Tibial nerve (tissue), 4 donors: ENCODE measurements at regions not wholly inside any gene's neighbourhood (a gene's known extent, or its start where the extent isn't known, plus 50 kb on each side); places are given as distances from the start of the nearest gene placed in this dataset.
A peak's percentile ranks its signal among the peaks of the same experiment; 100 is the strongest.

ENCODE experiments used
- DNase-seq, 2 donors: peaks; one replicate each; pipeline ENCODE4 v3.0.0-alpha.2; 2019; ENCODE audit warnings: low spot score in 2 of 2
- H3K27ac ChIP-seq, 4 donors: fragments of 200-600 bp; sonication (generic) in 3 of 4; one replicate each; pipeline ENCODE4 v1.5.1; 2017 to 2019; ENCODE audit warnings: mild to moderate bottlenecking in 1 of 4
- H3K27me3 ChIP-seq, 2 donors: fragments of 200-600 bp; sonication (generic) in 1 of 2; one replicate each; pipeline versions ENCODE4 v1.5.1 to v1.6.0; 2017 to 2019
- H3K36me3 ChIP-seq, 3 donors: fragments of 200-600 bp; sonication (generic); one replicate each; pipeline ENCODE4 v1.5.1; 2018 to 2019
- H3K4me1 ChIP-seq, 4 donors: fragments of 200-600 bp; sonication (generic) in 3 of 4; one replicate each; pipeline ENCODE4 v1.5.1; 2017 to 2019
- H3K4me3 ChIP-seq, 4 donors: fragments of 200-600 bp; sonication (generic) in 3 of 4; one replicate each; pipeline ENCODE4 v1.5.1; 2017 to 2019; ENCODE audit warnings: mild to moderate bottlenecking in 1 of 4, moderate library complexity in 1 of 4
- H3K9me3 ChIP-seq, 4 donors: fragments of 200-600 bp; sonication (generic) in 3 of 4; one replicate each; pipeline ENCODE4 v1.5.1; 2017 to 2019
- CTCF ChIP-seq, 5 experiments: fragments of 200-600 bp in 3 of 5; fragments of 450-650 bp in 2 of 5; sonication (generic) in 3 of 5; IDR thresholded peaks; one replicate each; pipeline ENCODE4 v1.5.1; 2016 to 2019; ENCODE audit warnings: antibody characterized with exemption in 5 of 5, mild to moderate bottlenecking in 3 of 5, moderate library complexity in 2 of 5
- EP300 ChIP-seq, 2 donors: sonication (generic); formaldehyde crosslinking; IDR thresholded peaks; one replicate each; pipeline ENCODE4 v1.6.1; 2017; ENCODE audit warnings: antibody characterized with exemption in 2 of 2, mild to moderate bottlenecking in 1 of 2
- POLR2A ChIP-seq, 2 donors: fragments of 450-650 bp; IDR thresholded peaks; one replicate each; pipeline ENCODE4 v1.6.1; 2017; ENCODE audit warnings: antibody characterized with exemption in 2 of 2, mild to moderate bottlenecking in 2 of 2, moderate library complexity in 2 of 2
- WGBS, 2 donors: methylation state at CpG; one replicate each; pipeline ENCODE4 v1.1.5; 2018; 5-methylcytosine and 5-hydroxymethylcytosine counted together

DNA sequence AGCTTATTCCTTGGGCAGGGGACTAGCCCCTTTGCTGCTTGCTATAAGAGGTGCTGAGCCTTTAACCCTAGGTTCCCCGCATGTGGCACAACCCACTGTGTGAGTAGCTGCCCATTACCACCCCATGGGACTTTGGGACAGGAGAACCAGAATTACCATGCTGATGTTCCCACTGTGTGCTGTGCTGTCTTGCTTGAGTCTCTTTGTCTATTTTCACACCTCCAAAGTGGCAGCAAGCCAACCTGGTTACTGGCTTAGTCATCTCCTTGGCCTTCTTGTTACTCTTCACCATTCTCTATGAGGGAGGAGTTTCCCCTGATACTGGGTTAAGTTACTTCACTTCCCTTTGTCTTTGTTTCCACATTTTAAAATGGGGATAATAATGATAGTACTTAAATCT, 73.4 kb upstream of the ETV6 start:
- WGBS, 2 donors = 100% methylated on average over 1 of the region's 1 CpG
- TF ChIP-seq EP300 (IDR thresholded peaks at IDR 0.05) = no peak
- TF ChIP-seq CTCF (IDR thresholded peaks at IDR 0.05) = no peak
- TF ChIP-seq POLR2A (IDR thresholded peaks at IDR 0.05) = no peak

GRCh38 chr12:11577658-11578260, 71.7 kb upstream of the ETV6 start:
- no peak for TF ChIP-seq EP300 (IDR thresholded peaks at IDR 0.05)
- no peak for TF ChIP-seq CTCF (IDR thresholded peaks at IDR 0.05)
- TF ChIP-seq POLR2A (IDR thresholded peaks at IDR 0.05) = no peak
- Histone ChIP-seq H3K36me3 (no peaks in the 10 kb centered on the region), H3K4me3 (no peak overlapping the region), H3K4me1 (peaks cover 0 to 15% (median 6%) of the 10 kb centered on the region in 4 donors), H3K9me3 (no peaks in the 10 kb centered on the region), H3K27ac (no peak overlapping the region), H3K27me3 (no peaks in the 10 kb centered on the region)
- DNase-seq = no peak
- 62 to 71% methylated on average over 4 of the region's 4 CpGs for WGBS, 2 donors

More for the DNA sequence above, 73.4 kb upstream of the ETV6 start:
- Histone ChIP-seq H3K4me1 (peaks cover 0 to 10% (median 6%) of the 10 kb centered on the region in 4 donors), H3K27ac (no peak overlapping the region), H3K36me3 (no peaks in the 10 kb centered on the region), H3K4me3 (no peak overlapping the region), H3K9me3 (no peaks in the 10 kb centered on the region), H3K27me3 (no peaks in the 10 kb centered on the region)
- DNase-seq = no peak

DNA sequence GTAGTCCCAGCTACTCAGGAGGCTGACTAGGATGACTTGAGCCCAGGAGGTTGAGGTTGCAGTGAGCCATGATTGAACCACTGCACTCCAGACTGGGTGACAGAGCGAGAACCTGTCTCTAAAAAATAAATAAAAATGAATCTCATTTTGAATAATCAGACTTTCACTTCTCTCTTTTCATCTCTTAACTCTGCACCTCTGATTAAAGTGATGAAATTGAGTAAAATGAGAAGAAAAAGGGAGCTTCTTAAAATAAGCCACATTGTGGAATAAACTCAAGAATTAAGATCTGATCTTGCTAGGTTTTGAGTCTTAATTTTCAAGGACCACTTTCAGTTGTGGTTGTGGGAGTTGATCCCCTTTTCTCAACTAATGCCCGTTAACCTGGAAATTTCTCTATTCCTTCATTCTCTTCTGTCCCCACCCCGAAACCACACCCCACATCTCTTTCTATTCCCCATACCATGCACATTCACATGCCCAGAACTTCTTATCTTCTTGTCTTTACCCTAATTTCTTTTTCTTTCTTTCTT, 70.9 kb upstream of the ETV6 start:
- DNase-seq = no peak
- no peak overlapping the region for H3K27ac ChIP-seq
- no peak for TF ChIP-seq CTCF (IDR thresholded peaks at IDR 0.05)
- no peak for TF ChIP-seq EP300 (IDR thresholded peaks at IDR 0.05)
- no peak for TF ChIP-seq POLR2A (IDR thresholded peaks at IDR 0.05)
- H3K4me1 ChIP-seq = peaks cover 0 to 15% (median 6%) of the 10 kb centered on the region in 4 donors
- no peaks in the 10 kb centered on the region for H3K27me3 ChIP-seq
- H3K9me3 ChIP-seq = no peaks in the 10 kb centered on the region
- no peak overlapping the region for H3K4me3 ChIP-seq
- no peaks in the 10 kb centered on the region for H3K36me3 ChIP-seq
- 78 to 86% methylated on average over 3 of the region's 3 CpGs for WGBS, 2 donors

DNA sequence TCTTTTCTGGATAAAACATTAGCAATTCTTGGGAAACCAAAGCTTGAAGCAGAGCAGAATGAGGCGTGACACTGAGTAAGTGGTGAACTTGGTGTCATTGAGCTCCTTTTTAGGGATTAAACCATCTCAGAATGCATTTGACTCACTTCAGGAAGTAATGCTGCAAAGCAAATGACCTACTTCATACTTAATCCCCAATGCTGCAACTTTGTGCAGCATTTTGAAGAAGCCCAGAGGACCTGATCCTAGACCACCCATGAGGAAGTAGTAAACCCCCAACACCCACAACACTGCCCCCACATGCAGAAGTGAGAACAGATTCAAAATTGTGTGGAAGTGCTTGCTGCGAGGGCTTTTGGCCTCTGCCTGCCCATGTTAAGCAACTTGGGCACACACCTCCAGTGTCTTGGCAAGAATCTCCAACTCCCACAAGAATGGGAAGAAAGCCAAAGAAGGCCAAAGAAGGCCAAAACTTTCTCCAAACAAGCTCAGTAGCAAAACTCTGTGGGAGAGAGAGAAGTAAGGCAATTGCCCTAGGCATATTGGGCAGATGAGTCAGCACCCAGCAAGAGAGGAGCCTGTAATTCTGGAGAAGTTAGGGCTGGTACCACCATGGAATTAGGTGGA, 69.2 kb upstream of the ETV6 start:
- peaks cover 0 to 15% (median 6%) of the 10 kb centered on the region in 4 donors for H3K4me1 ChIP-seq
- WGBS, 2 donors = 21 to 46% methylated on average over 2 of the region's 2 CpGs
- no peaks in the 10 kb centered on the region for H3K27me3 ChIP-seq
- DNase-seq = peak in 1 of 2 donors; percentile 49
- TF ChIP-seq EP300 (IDR thresholded peaks at IDR 0.05) = peak in 1 of 2 donors; percentile 43
- no peak for TF ChIP-seq POLR2A (IDR thresholded peaks at IDR 0.05)
- no peaks in the 10 kb centered on the region for H3K9me3 ChIP-seq
- H3K36me3 ChIP-seq = no peaks in the 10 kb centered on the region
- peak overlapping the region in 1 of 4 donors; percentile 11 for H3K27ac ChIP-seq
- no peak overlapping the region for H3K4me3 ChIP-seq

DNA sequence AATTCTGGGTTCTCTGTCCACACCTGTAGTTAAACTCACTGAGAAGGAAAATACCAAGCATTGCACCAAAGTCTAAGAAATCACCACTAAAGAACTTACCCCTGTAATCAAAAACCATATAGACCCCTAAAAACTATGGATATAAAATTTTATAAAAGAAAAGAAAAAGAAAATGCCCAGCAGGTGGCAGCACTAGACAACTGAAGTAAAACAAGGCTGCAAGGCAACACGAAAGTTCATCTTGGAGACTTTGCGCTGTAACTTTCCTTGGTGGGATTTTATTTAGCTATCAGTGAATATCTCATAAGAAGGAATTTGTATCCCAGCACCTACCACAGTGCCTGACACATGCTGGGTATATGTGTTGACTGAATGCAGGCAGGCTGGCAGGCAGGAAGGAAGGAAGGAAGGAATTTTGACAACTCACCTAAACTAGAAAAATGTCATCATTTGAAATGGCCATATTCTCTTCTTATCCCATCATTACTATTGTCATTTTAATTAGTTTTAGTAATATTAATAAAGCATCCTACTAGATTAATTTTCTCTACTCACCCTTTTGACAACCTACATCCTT, 68.2 kb upstream of the ETV6 start:
- WGBS, 2 donors = 4 to 16% methylated on average over 2 of the region's 2 CpGs
- DNase-seq = peak; percentile 28 to 86
- Histone ChIP-seq H3K4me1 (peaks cover 0 to 15% (median 6%) of the 10 kb centered on the region in 4 donors), H3K4me3 (no peak overlapping the region), H3K36me3 (no peaks in the 10 kb centered on the region), H3K9me3 (no peaks in the 10 kb centered on the region), H3K27ac (no peak overlapping the region), H3K27me3 (no peaks in the 10 kb centered on the region)
- no peak for TF ChIP-seq POLR2A (IDR thresholded peaks at IDR 0.05)
- TF ChIP-seq CTCF (IDR thresholded peaks at IDR 0.05) = peak; percentile 36 to 72 (median 60)
